ENCODE measurements at regions not wholly inside any gene's neighbourhood (a gene's known extent, or its start where the extent isn't known, plus 50 kb on each side); places are given as distances from the start of the nearest gene placed in this dataset.
"Not testable (repeated sequence)": the region's sequence is repeated elsewhere in the genome, so short reads cannot be mapped to it uniquely, and the experiment has no call there.

- no peak for DNase-seq
These were observed 300.4 kb upstream of the CLEC14A start for GRCh38 chr14:38556252-38556651.

DNA sequence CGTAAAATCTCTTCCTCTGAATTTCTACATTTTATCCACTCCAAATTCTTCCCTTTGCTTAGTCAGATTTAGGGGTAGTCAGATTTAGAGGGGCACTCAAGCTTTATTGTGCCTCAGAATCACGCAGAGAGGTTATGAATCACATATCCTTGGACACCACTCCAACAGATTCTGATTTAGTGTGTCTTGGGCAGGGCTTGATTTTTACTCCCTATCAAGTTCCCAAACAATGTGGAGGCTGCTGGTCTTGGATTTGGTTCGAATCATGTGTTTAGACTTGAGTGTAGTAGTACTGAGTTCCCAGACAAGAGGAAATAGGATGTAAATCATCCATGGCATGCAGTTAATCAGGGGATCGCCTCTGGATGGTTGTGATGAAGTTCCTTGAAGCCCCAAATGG is 298.1 kb upstream of the CLEC14A start:
- DNase-seq, result no peak

- DNase-seq, result no peak
These were observed 297.7 kb upstream of the CLEC14A start for GRCh38 chr14:38553586-38553985.

DNA sequence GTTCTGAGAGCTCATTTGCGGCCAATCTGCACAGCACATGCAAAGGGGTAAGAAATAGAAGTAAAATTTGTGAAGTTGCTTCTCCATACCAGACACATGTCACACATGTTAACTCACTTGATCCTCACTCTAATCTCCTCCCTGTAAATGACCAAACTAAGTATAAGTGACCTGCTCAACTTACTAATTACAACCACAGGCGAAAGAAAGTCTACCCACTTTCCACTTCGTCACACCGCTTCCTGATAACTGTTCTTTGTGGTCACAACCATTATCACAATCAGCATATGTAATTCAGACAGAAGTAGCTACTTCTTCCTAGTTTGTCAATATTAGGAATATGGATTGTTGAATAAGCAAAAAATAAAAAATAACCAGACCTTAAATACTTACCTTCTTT is 293.7 kb upstream of the CLEC14A start:
- DNase-seq, result no peak

DNA sequence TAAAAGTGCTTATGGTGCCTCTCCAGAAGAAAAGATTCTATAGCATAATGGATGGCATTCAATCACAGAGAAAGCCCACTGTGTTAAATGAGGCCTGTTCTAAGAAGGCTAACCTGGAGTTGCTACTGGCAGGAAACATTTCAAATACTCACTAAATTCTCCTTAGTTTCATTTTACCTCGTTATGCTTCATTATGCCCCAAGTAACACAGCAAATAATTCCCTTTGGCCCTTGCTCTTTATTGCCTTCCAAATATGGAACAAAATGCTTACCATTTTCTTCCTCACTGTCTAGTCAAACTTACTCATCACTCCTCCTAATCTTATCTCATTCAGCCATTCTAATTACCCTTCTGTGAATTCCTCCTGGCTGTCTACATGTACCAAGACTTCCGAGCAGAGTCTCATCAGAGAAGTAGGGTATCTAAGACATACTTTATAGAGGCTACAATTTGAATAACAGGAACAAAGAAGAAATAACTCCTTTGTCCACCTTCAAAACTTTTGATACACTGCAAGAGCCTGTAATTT is 292.1 kb upstream of the CLEC14A start:
- no peak for DNase-seq

GRCh38 chr14:38546932-38547551 is 291.1 kb upstream of the CLEC14A start:
- no peak for DNase-seq

DNA sequence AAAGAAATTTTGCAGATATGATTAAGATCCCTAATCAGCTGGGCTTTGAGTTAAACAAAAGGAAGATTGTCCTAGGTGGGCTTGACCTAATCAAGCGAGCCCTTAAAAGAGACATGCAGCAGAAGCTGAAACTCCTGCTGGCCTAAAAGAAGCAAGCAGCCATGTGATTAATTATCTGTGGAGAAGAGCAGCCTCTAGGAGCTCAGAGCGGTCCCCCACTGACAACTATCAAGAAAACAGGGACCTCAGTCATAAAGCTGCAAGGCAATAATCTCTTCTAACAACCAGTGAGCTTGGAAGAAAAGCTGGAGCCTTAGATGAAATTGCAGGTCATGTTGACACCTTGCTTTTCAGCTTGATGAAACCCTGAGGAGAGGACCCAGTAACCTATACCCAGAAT is 288.9 kb upstream of the CLEC14A start:
- DNase-seq, result no peak

DNA sequence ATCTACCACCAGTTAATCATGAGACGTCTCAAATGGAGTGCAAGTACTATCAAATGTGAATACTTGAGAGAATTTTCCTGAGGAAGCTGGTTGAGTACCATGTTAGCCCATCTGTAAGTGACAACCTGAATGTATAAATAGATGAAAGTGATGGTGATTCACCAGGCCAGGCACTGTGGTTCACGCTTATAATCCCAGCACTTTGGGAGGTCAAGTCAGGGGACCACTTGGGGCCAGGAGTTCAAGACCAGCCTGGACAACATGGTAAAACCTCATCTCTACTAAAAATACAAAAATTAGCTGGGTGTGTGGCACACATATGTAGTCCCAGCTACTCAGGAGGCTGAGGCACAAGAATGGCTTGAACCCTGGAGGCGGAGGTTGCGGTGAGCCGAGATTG is 288.0 kb upstream of the CLEC14A start:
- DNase-seq, result not testable (repeated sequence)

GRCh38 chr14:38538053-38538452 is 282.2 kb upstream of the CLEC14A start:
- not testable (repeated sequence) for DNase-seq

- no peak for DNase-seq
These were observed 280.6 kb upstream of the CLEC14A start for GRCh38 chr14:38536376-38537038.

GRCh38 chr14:38528582-38528981 is 272.7 kb upstream of the CLEC14A start:
- no peak for DNase-seq

- DNase-seq, result no peak
These were observed 271.6 kb upstream of the CLEC14A start for GRCh38 chr14:38527502-38527878.

DNA sequence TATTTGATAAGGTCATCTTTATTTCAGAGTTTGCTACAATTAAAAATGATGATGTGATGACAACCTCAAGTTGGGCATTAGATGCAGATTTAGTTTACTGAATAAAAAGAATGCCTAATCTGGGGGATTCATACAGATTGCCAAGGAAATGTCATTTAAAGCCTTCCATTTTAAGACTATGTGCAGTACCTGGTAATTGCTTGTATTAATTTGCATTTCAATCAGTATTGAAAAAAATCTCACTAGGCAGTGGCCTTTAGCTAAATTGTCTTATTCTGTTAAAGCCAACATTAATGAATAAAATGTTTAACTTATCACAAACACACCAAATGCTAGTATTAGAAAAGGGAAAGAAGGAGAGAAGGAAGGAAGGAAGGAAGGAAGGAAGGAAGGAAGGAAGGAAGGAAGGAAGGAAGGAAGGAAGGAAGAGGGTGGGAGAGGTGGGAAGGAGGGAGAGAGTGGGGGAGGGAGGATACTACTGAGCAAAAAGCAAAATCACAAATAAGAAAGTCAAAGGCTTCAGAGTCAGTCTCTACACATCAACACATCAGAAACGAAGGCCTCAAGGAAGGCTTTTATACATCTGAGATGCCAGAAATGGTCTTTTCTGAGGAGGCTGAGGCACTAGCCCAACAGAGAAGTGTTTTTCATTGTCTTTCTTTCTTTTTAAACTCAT is 271.1 kb upstream of the CLEC14A start:
- DNase-seq, result no peak

GRCh38 chr14:38524636-38525509 is 269.0 kb upstream of the CLEC14A start:
- DNase-seq, result no peak

DNA sequence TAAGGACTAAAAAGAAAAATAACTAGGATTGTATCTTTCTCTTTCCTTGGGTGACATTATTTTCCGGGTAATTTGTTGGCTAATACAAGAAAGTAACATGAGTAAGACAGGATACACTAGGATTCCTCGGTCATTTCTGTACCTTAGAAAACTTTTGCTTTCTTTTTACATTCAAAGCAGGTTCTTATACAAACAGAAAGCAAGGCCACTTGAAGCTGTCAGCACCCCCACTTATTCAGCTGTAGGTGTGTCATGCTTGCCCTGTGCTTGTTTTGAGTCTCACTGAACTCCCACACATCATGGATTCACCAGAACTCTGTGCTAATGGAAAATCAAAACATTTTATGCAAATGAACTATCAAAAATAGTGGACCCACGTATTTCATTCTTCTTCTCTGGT is 266.8 kb upstream of the CLEC14A start:
- DNase-seq, result no peak

- DNase-seq, result no peak
These were observed 265.7 kb upstream of the CLEC14A start for GRCh38 chr14:38521591-38521990.

GRCh38 chr14:38517426-38517825 is 261.5 kb upstream of the CLEC14A start:
- no peak for DNase-seq

DNA sequence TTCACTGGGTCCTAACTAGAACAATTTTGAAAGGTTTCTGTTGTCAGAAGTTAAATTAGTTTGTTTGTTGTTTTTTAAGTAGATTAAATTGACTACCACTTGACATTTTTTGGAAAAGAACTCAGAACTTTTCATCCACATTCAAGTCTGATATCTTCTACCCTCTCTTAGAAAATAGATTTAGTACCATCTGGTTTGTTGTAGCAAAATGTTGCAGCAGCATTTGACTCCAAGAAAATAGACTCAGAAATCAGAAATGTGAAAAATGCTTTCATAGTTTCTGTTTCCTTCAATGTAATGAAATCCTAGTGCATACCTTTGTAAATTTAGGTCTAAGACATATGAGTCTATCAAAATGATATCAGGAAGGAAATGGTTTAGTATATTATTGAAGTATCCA is 256.3 kb upstream of the CLEC14A start:
- DNase-seq, result no peak

GRCh38 chr14:38507299-38507698 is 251.4 kb upstream of the CLEC14A start:
- DNase-seq, result no peak

GRCh38 chr14:38505973-38506249 is 250.0 kb upstream of the CLEC14A start:
- no peak for DNase-seq

- no peak for DNase-seq
These were observed 249.5 kb upstream of the CLEC14A start for GRCh38 chr14:38505221-38505972.

DNA sequence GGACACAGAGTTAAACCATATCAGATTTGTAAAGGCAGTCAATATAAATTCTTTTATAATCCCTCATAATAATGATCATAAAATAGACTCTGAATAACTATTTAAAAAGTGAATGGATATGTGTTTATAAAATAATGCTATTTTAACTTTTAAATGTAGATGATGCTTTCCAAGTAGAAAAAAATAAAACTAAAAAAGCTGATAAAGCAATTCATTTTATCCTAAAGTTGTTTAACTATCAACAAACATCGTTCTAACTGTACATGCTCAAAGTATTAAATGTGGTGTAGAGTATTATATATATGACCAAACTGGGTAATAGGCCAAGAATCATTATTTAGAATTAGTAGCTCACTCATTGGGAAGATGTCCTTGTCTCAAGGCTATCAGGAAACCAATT is 248.3 kb upstream of the CLEC14A start:
- no peak for DNase-seq

- DNase-seq, result no peak
These were observed 246.3 kb upstream of the CLEC14A start for GRCh38 chr14:38502239-38502638.
